Mononuclear cell (primary cell): ENCODE measurements at regions not wholly inside any gene's neighbourhood (a gene's known extent, or its start where the extent isn't known, plus 50 kb on each side); places are given as distances from the start of the nearest gene placed in this dataset.

Experiments used
- H3K27me3 ChIP-seq: 2 replicates; pipeline ENCODE4 v1.6.0; 2011; ENCODE audit warnings: low read length, control low read depth; ENCODE audit not compliant: insufficient read depth
- H3K4me1 ChIP-seq: 2 replicates; pipeline ENCODE4 v1.5.1; 2011; ENCODE audit warnings: mild to moderate bottlenecking, low read length, control low read depth; ENCODE audit not compliant: insufficient read depth
- H3K4me3 ChIP-seq: 2 replicates; pipeline ENCODE4 v1.5.1; 2011; ENCODE audit warnings: mild to moderate bottlenecking, low read length, moderate library complexity
- H3K9me3 ChIP-seq: 2 replicates; pipeline ENCODE4 v1.5.1; 2011; ENCODE audit warnings: low read depth, mild to moderate bottlenecking, control low read depth, low read length

GRCh38 chr10:121158988-121159579 is 307.9 kb downstream of the WDR11 start:
- H3K9me3 ChIP-seq, result peaks cover 5% of the 10 kb centered on the region
- no peak overlapping the region for H3K4me3 ChIP-seq
- no peaks in the 10 kb centered on the region for H3K4me1 ChIP-seq
- H3K27me3 ChIP-seq, result no peaks in the 10 kb centered on the region

- Histone ChIP-seq H3K9me3 (peaks cover 9% of the 10 kb centered on the region), H3K4me3 (no peak overlapping the region), H3K27me3 (no peaks in the 10 kb centered on the region), H3K4me1 (no peaks in the 10 kb centered on the region)
These were observed 308.5 kb downstream of the WDR11 start for GRCh38 chr10:121159670-121160069.

- H3K4me1 ChIP-seq, result no peaks in the 10 kb centered on the region
- no peaks in the 10 kb centered on the region for H3K27me3 ChIP-seq
- H3K9me3 ChIP-seq, result peaks cover 9% of the 10 kb centered on the region
- H3K4me3 ChIP-seq, result no peak overlapping the region
These were observed 314.1 kb downstream of the WDR11 start for GRCh38 chr10:121165276-121165675.

- Histone ChIP-seq H3K4me3 (no peak overlapping the region), H3K9me3 (peaks cover 9% of the 10 kb centered on the region), H3K27me3 (no peaks in the 10 kb centered on the region), H3K4me1 (no peaks in the 10 kb centered on the region)
These were observed 316.5 kb downstream of the WDR11 start for GRCh38 chr10:121167534-121168243.

GRCh38 chr10:121168545-121169216 is 317.5 kb downstream of the WDR11 start:
- Histone ChIP-seq H3K4me3 (no peak overlapping the region), H3K4me1 (no peaks in the 10 kb centered on the region), H3K27me3 (no peaks in the 10 kb centered on the region), H3K9me3 (peaks cover 8% of the 10 kb centered on the region)

GRCh38 chr10:121169406-121169805 is 318.2 kb downstream of the WDR11 start:
- Histone ChIP-seq H3K27me3 (no peaks in the 10 kb centered on the region), H3K4me3 (no peak overlapping the region), H3K4me1 (no peaks in the 10 kb centered on the region), H3K9me3 (peaks cover under 1% of the 10 kb centered on the region)

GRCh38 chr10:121171825-121172787 is 320.9 kb downstream of the WDR11 start:
- no peaks in the 10 kb centered on the region for H3K9me3 ChIP-seq
- H3K27me3 ChIP-seq, result no peaks in the 10 kb centered on the region
- no peaks in the 10 kb centered on the region for H3K4me1 ChIP-seq
- H3K4me3 ChIP-seq, result no peak overlapping the region

- Histone ChIP-seq H3K4me3 (no peak overlapping the region), H3K27me3 (no peaks in the 10 kb centered on the region), H3K9me3 (no peaks in the 10 kb centered on the region), H3K4me1 (no peaks in the 10 kb centered on the region)
These were observed 327.8 kb downstream of the WDR11 start for GRCh38 chr10:121179006-121179405.

- Histone ChIP-seq H3K4me1 (no peaks in the 10 kb centered on the region), H3K27me3 (no peaks in the 10 kb centered on the region), H3K4me3 (no peak overlapping the region), H3K9me3 (no peaks in the 10 kb centered on the region)
These were observed 331.1 kb downstream of the WDR11 start for GRCh38 chr10:121182219-121182618.

GRCh38 chr10:121183236-121183635 is 332.1 kb downstream of the WDR11 start:
- no peaks in the 10 kb centered on the region for H3K27me3 ChIP-seq
- no peaks in the 10 kb centered on the region for H3K4me1 ChIP-seq
- H3K9me3 ChIP-seq, result no peaks in the 10 kb centered on the region

GRCh38 chr10:121183707-121184106 is 332.5 kb downstream of the WDR11 start:
- no peak overlapping the region for H3K4me3 ChIP-seq
- no peaks in the 10 kb centered on the region for H3K9me3 ChIP-seq
- no peaks in the 10 kb centered on the region for H3K27me3 ChIP-seq
- no peaks in the 10 kb centered on the region for H3K4me1 ChIP-seq

More at GRCh38 chr10:121183236-121183635, 332.1 kb downstream of the WDR11 start:
- no peak overlapping the region for H3K4me3 ChIP-seq

- Histone ChIP-seq H3K9me3 (no peaks in the 10 kb centered on the region), H3K4me1 (no peaks in the 10 kb centered on the region), H3K27me3 (no peaks in the 10 kb centered on the region), H3K4me3 (no peak overlapping the region)
These were observed 334.8 kb downstream of the WDR11 start for GRCh38 chr10:121185816-121186455.

- Histone ChIP-seq H3K4me3 (no peak overlapping the region), H3K9me3 (no peaks in the 10 kb centered on the region), H3K27me3 (no peaks in the 10 kb centered on the region), H3K4me1 (no peaks in the 10 kb centered on the region)
These were observed 336.2 kb downstream of the WDR11 start for GRCh38 chr10:121187391-121187790.

GRCh38 chr10:121188005-121188404 is 336.8 kb downstream of the WDR11 start:
- H3K9me3 ChIP-seq, result no peaks in the 10 kb centered on the region
- H3K4me1 ChIP-seq, result no peaks in the 10 kb centered on the region

More at GRCh38 chr10:121188005-121188404, 336.8 kb downstream of the WDR11 start:
- Histone ChIP-seq H3K4me3 (no peak overlapping the region), H3K27me3 (no peaks in the 10 kb centered on the region)
